Astrocyte (in vitro differentiated cells and primary cell): ENCODE measurements at regions not wholly inside any gene's neighbourhood (a gene's known extent, or its start where the extent isn't known, plus 50 kb on each side); places are given as distances from the start of the nearest gene placed in this dataset.
A peak's percentile ranks its signal among the peaks of the same experiment; 100 is the strongest.

Experiments used
- DNase-seq: peaks from one replicate; pipeline ENCODE4 v3.0.0-alpha.2; 2010; ENCODE audit warnings: low read depth
- FAIRE-seq: peaks from 2 replicates; lab custom pipeline; 2011; peaks lifted over from hg19 to GRCh38; lab: Jason Lieb, UNC
- H2AFZ ChIP-seq: 2 replicates; pipeline ENCODE4 v1.6.0; 2012; ENCODE audit warnings: low read depth, low read length, inconsistent platforms
- H3K27ac ChIP-seq: 2 replicates; pipeline ENCODE4 v1.5.1; 2011; ENCODE audit warnings: low read depth, low read length, inconsistent platforms
- H3K27me3 ChIP-seq: 2 replicates; pipeline ENCODE4 v1.6.0; 2011; ENCODE audit warnings: low read length, inconsistent platforms; ENCODE audit not compliant: insufficient read depth
- H3K36me3 ChIP-seq: 2 replicates; pipeline ENCODE4 v1.5.1; 2011; ENCODE audit warnings: low read length, inconsistent platforms; ENCODE audit not compliant: insufficient read depth
- H3K4me1 ChIP-seq: 2 replicates; pipeline ENCODE4 v1.5.1; 2011; ENCODE audit warnings: low read length, inconsistent platforms; ENCODE audit not compliant: insufficient read depth
- H3K4me2 ChIP-seq: 2 replicates; pipeline ENCODE4 v1.6.0; 2012; ENCODE audit warnings: low read length, inconsistent platforms
- H3K4me3 ChIP-seq: 2 replicates; pipeline ENCODE4 v1.5.1; 2011; ENCODE audit warnings: low read depth, mild to moderate bottlenecking, low read length, inconsistent platforms; ENCODE audit not compliant: insufficient read depth
- H3K79me2 ChIP-seq: 2 replicates; pipeline ENCODE4 v1.6.0; 2012; ENCODE audit warnings: mild to moderate bottlenecking, low read length, inconsistent platforms; ENCODE audit not compliant: insufficient read depth
- H3K9ac ChIP-seq: 2 replicates; pipeline ENCODE4 v1.6.0; 2012; ENCODE audit warnings: mild to moderate bottlenecking, low read length, inconsistent platforms
- H3K9me3 ChIP-seq: 2 replicates; pipeline ENCODE4 v1.5.1; 2012; ENCODE audit warnings: low read depth, mild to moderate bottlenecking, low read length, inconsistent platforms; ENCODE audit not compliant: insufficient read depth
- H4K20me1 ChIP-seq: 2 replicates; pipeline ENCODE4 v1.6.0; 2012; ENCODE audit warnings: low read length, inconsistent platforms; ENCODE audit not compliant: insufficient read depth
- H3K27ac Mint-ChIP-seq: one replicate; pipeline ENCODE4 v1.8.0; 2021; ENCODE audit warnings: mild to moderate bottlenecking, mixed read lengths; ENCODE audit not compliant: unreplicated experiment
- H3K27me3 Mint-ChIP-seq: one replicate; pipeline ENCODE4 v1.8.0; 2021; ENCODE audit warnings: low read depth, mixed read lengths; ENCODE audit not compliant: unreplicated experiment
- H3K36me3 Mint-ChIP-seq: one replicate; pipeline ENCODE4 v1.8.0; 2021; ENCODE audit warnings: low read depth, mixed read lengths; ENCODE audit not compliant: unreplicated experiment
- H3K4me1 Mint-ChIP-seq: one replicate; pipeline ENCODE4 v1.8.0; 2021; ENCODE audit warnings: low read depth, mixed read lengths; ENCODE audit not compliant: unreplicated experiment
- H3K4me3 Mint-ChIP-seq: one replicate; pipeline ENCODE4 v1.8.0; 2021; ENCODE audit warnings: mild to moderate bottlenecking, moderate library complexity, mixed read lengths; ENCODE audit not compliant: unreplicated experiment
- H3K9me3 Mint-ChIP-seq: one replicate; pipeline ENCODE4 v1.8.0; 2021; ENCODE audit warnings: mild to moderate bottlenecking, mixed read lengths; ENCODE audit not compliant: unreplicated experiment
- EZH2 ChIP-seq: IDR thresholded peaks from 2 replicates; pipeline ENCODE4 v1.6.1; 2012; ENCODE audit warnings: mild to moderate bottlenecking, low read length, inconsistent platforms; ENCODE audit not compliant: insufficient read depth
- TF ChIP-seq, protein P1 (sequence below): IDR thresholded peaks from 2 replicates; pipeline ENCODE4 v1.5.1; 2011; ENCODE audit warnings: low read depth, mild to moderate bottlenecking, inconsistent platforms, low read length, moderate library complexity; ENCODE audit not compliant: insufficient read depth

DNA sequence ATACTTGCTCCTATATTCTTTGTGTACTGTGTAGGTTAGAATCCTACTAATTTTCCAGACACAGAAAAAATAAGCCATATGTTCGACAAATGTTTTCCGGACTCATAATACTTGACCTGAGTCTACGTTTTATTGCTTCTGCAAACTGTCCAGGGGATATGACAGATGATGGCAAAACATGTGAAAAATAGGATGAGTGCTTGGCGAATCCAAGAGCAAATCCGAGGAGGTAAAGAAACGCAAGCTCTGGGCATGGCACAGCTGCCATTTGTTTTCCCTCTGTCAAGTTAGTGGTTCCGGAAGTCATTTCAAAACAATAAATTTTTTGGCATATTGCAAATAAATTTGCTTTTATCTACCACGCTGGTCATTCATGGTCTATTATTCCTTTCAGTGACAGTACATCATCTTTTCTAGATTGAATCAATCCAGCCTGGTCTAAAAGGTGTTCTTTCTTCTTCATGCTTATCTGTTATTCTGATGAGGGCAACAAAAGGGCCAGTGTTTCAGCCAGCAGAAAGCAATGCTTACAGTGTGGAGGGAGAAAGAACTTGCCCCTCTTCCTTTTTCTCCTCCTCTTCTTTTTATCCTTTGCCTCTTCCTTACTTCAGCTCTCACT is 476.1 kb upstream of the SOX11 start:
- H3K4me2 ChIP-seq: no peak overlapping the region
- no peak overlapping the region for H3K4me3 ChIP-seq
- peaks cover 1% of the 10 kb centered on the region for H3K27me3 Mint-ChIP-seq
- H3K79me2 ChIP-seq: no peaks in the 10 kb centered on the region
- H3K9me3 ChIP-seq: no peaks in the 10 kb centered on the region
- no peaks in the 10 kb centered on the region for H3K9me3 Mint-ChIP-seq
- H3K27ac Mint-ChIP-seq: no peak overlapping the region
- H3K4me1 Mint-ChIP-seq: no peaks in the 10 kb centered on the region
- no peaks in the 10 kb centered on the region for H3K36me3 ChIP-seq
- H3K4me3 Mint-ChIP-seq: no peak overlapping the region
- no peak overlapping the region for H3K27ac ChIP-seq
- no peaks in the 10 kb centered on the region for H3K27me3 ChIP-seq
- DNase-seq (no peak), FAIRE-seq (no peak)
- H2AFZ ChIP-seq: no peak overlapping the region
- H3K4me1 ChIP-seq: no peaks in the 10 kb centered on the region
- no peaks in the 10 kb centered on the region for H3K36me3 Mint-ChIP-seq
- H3K9ac ChIP-seq: no peak overlapping the region
- no peak for TF ChIP-seq EZH2
- TF ChIP-seq, protein P1, sequence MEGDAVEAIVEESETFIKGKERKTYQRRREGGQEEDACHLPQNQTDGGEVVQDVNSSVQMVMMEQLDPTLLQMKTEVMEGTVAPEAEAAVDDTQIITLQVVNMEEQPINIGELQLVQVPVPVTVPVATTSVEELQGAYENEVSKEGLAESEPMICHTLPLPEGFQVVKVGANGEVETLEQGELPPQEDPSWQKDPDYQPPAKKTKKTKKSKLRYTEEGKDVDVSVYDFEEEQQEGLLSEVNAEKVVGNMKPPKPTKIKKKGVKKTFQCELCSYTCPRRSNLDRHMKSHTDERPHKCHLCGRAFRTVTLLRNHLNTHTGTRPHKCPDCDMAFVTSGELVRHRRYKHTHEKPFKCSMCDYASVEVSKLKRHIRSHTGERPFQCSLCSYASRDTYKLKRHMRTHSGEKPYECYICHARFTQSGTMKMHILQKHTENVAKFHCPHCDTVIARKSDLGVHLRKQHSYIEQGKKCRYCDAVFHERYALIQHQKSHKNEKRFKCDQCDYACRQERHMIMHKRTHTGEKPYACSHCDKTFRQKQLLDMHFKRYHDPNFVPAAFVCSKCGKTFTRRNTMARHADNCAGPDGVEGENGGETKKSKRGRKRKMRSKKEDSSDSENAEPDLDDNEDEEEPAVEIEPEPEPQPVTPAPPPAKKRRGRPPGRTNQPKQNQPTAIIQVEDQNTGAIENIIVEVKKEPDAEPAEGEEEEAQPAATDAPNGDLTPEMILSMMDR: no peak
- no peaks in the 10 kb centered on the region for H4K20me1 ChIP-seq

GRCh38 chr2:5227062-5227699 is 465.0 kb upstream of the SOX11 start:
- H4K20me1 ChIP-seq: no peaks in the 10 kb centered on the region
- H3K27me3 ChIP-seq: no peaks in the 10 kb centered on the region
- H3K27ac ChIP-seq: no peak overlapping the region
- Mint-ChIP-seq H3K36me3 (no peaks in the 10 kb centered on the region), H3K27ac (peak overlapping the region; percentile 79), H3K4me1 (peaks cover 4% of the 10 kb centered on the region), H3K4me3 (no peak overlapping the region), H3K27me3 (no peaks in the 10 kb centered on the region), H3K9me3 (no peaks in the 10 kb centered on the region)
- H3K9ac ChIP-seq: no peak overlapping the region
- H2AFZ ChIP-seq: no peak overlapping the region
- H3K36me3 ChIP-seq: no peaks in the 10 kb centered on the region
- no peaks in the 10 kb centered on the region for H3K79me2 ChIP-seq
- DNase-seq (peak; percentile 16), FAIRE-seq (no peak)
- H3K4me3 ChIP-seq: no peak overlapping the region
- no peaks in the 10 kb centered on the region for H3K4me1 ChIP-seq
- TF ChIP-seq EZH2: no peak
- TF ChIP-seq, protein P1: no peak
- no peak overlapping the region for H3K4me2 ChIP-seq
- H3K9me3 ChIP-seq: no peaks in the 10 kb centered on the region

DNA sequence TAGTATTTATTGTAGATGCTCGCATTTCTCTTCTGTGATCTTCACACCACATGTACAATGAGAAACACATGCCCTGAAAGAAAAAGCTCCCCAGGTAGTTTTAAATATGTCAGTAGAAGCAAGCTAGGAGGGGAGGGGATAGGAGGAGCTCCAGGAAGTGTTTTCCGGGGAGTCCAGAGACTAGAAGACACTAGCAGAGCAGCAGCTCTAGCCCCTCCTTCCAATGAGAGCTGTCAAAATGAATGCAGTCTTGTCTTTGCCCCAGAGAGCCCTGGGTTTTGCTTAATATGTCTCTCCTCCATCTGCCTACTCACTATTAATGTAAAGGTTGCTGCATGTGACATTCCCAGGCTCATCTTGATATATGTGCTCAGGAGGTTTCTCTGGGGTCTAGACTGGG is 462.6 kb upstream of the SOX11 start:
- no peak overlapping the region for H2AFZ ChIP-seq
- H3K27me3 ChIP-seq: no peaks in the 10 kb centered on the region
- DNase-seq (no peak), FAIRE-seq (no peak)
- H3K9me3 Mint-ChIP-seq: no peaks in the 10 kb centered on the region
- H3K9ac ChIP-seq: no peak overlapping the region
- TF ChIP-seq, protein P1: no peak
- TF ChIP-seq EZH2: no peak
- H3K79me2 ChIP-seq: no peaks in the 10 kb centered on the region
- H3K27ac Mint-ChIP-seq: no peak overlapping the region
- peaks cover 4% of the 10 kb centered on the region for H3K4me1 Mint-ChIP-seq
- no peaks in the 10 kb centered on the region for H4K20me1 ChIP-seq
- H3K4me3 ChIP-seq: no peak overlapping the region
- no peaks in the 10 kb centered on the region for H3K36me3 Mint-ChIP-seq
- H3K4me3 Mint-ChIP-seq: no peak overlapping the region
- H3K4me2 ChIP-seq: no peak overlapping the region
- H3K27me3 Mint-ChIP-seq: no peaks in the 10 kb centered on the region
- H3K36me3 ChIP-seq: no peaks in the 10 kb centered on the region
- no peaks in the 10 kb centered on the region for H3K9me3 ChIP-seq
- H3K27ac ChIP-seq: no peak overlapping the region
- H3K4me1 ChIP-seq: no peaks in the 10 kb centered on the region
